HEK293 (cell line): ENCODE measurements at regions not wholly inside any gene's neighbourhood (a gene's known extent, or its start where the extent isn't known, plus 50 kb on each side); places are given as distances from the start of the nearest gene placed in this dataset.

Experiments used
- CTCF ChIA-PET: fragments of 350-600 bp; formaldehyde crosslinking; extraction: SDS; loops from one replicate; lab custom pipeline; 2021; ENCODE audit warnings: antibody characterized with exemption; lab: Yijun Ruan, JAX
- POLR2A ChIA-PET: fragments of 300-600 bp; formaldehyde crosslinking; extraction: SDS; loops from one replicate; lab custom pipeline; 2020; ENCODE audit warnings: antibody characterized with exemption, inconsistent platforms; lab: Yijun Ruan, JAX
- H3K27ac ChIP-seq: fragments of 200-500 bp; sonication (Bioruptor generic); 2 replicates; pipeline ENCODE4 v1.5.1; 2014; ENCODE audit warnings: low read depth, low read length, control low read depth, inconsistent platforms; ENCODE audit errors: extremely low read depth
- H3K36me3 ChIP-seq, 2 experiments: fragments of 200-500 bp in 1 of 2; sonication (Bioruptor generic) in 1 of 2; 1 replicate in 1 of 2; 2 replicates in 1 of 2; pipeline ENCODE4 v1.5.1; 2014 to 2017; ENCODE audit warnings: inconsistent platforms in 2 of 2, low read length in 2 of 2; ENCODE audit not compliant: control insufficient read depth in 2 of 2, insufficient read depth in 1 of 2
- H3K4me1 ChIP-seq: fragments of 200-500 bp; sonication (Bioruptor generic); 2 replicates; pipeline ENCODE4 v1.5.1; 2014; ENCODE audit warnings: mild to moderate bottlenecking, low read length, inconsistent platforms; ENCODE audit not compliant: control insufficient read depth, insufficient read depth
- H3K4me3 ChIP-seq: 2 replicates; pipeline ENCODE4 v1.5.1; 2011; ENCODE audit warnings: low read depth, mild to moderate bottlenecking, control low read depth, low read length, moderate library complexity
- H3K9me3 ChIP-seq: fragments of 200-500 bp; sonication (Bioruptor generic); 2 replicates; pipeline ENCODE4 v1.5.1; 2014; ENCODE audit warnings: low read depth, low read length, inconsistent platforms; ENCODE audit not compliant: control insufficient read depth, insufficient read depth
- BCL11B ChIP-seq: fragments of 450-650 bp; formaldehyde crosslinking; IDR thresholded peaks from 2 replicates; pipeline ENCODE4 v1.5.1; 2016; ENCODE audit warnings: low read depth, missing biosample characterization, missing genetic modification characterization
- GLI2 ChIP-seq: fragments of 450-650 bp; formaldehyde crosslinking; IDR thresholded peaks from 2 replicates; pipeline ENCODE4; 2017; ENCODE audit warnings: missing biosample characterization, missing genetic modification characterization, low read depth, borderline replicate concordance
- HIC1 ChIP-seq: fragments of 450-650 bp; formaldehyde crosslinking; IDR thresholded peaks from 2 replicates; pipeline ENCODE4 v1.5.1; 2016; ENCODE audit warnings: missing biosample characterization, missing genetic modification characterization
- HOXA7 ChIP-seq: sonication (generic); formaldehyde crosslinking; IDR thresholded peaks from 2 replicates; pipeline ENCODE4 v1.8.1; 2022; ENCODE audit warnings: missing genetic modification reagents, borderline replicate concordance
- PATZ1 ChIP-seq: fragments of 450-650 bp; formaldehyde crosslinking; IDR thresholded peaks from 2 replicates; pipeline ENCODE4 v1.5.1; 2016; ENCODE audit warnings: missing biosample characterization, missing genetic modification characterization
- PBX3 ChIP-seq: sonication (generic); formaldehyde crosslinking; IDR thresholded peaks from 2 replicates; pipeline ENCODE4 v1.8.1; 2022; ENCODE audit warnings: mild to moderate bottlenecking, moderate library complexity, missing genetic modification reagents
- PRDM1 ChIP-seq: fragments of 450-650 bp; formaldehyde crosslinking; IDR thresholded peaks from 2 replicates; pipeline ENCODE4; 2016; ENCODE audit warnings: missing biosample characterization, missing genetic modification characterization
- REST ChIP-seq: fragments of 450-650 bp; formaldehyde crosslinking; IDR thresholded peaks from 2 replicates; pipeline ENCODE4 v1.5.1; 2016; ENCODE audit warnings: missing biosample characterization, missing genetic modification characterization
- YY2 ChIP-seq: fragments of 450-650 bp; formaldehyde crosslinking; IDR thresholded peaks from 2 replicates; pipeline ENCODE4 v1.5.1; 2016; ENCODE audit warnings: missing biosample characterization, missing genetic modification characterization
- ZFP3 ChIP-seq: fragments of 450-650 bp; formaldehyde crosslinking; IDR thresholded peaks from 2 replicates; pipeline ENCODE4 v1.5.1; 2016; ENCODE audit warnings: low read depth, missing biosample characterization, missing genetic modification characterization
- ZNF133 ChIP-seq: fragments of 450-650 bp; formaldehyde crosslinking; IDR thresholded peaks from 2 replicates; pipeline ENCODE4 v1.5.1; 2016; ENCODE audit warnings: missing biosample characterization, missing genetic modification characterization
- ZNF174 ChIP-seq: fragments of 450-650 bp; formaldehyde crosslinking; IDR thresholded peaks from 2 replicates; pipeline ENCODE4 v1.5.0; 2017; ENCODE audit warnings: missing biosample characterization, mild to moderate bottlenecking, missing genetic modification characterization
- ZNF292 ChIP-seq: fragments of 450-650 bp; formaldehyde crosslinking; IDR thresholded peaks from 2 replicates; pipeline ENCODE4 v1.5.1; 2016; ENCODE audit warnings: low read depth, missing biosample characterization, missing genetic modification characterization, borderline replicate concordance
- ZNF391 ChIP-seq: fragments of 450-650 bp; formaldehyde crosslinking; IDR thresholded peaks from 2 replicates; pipeline ENCODE4 v1.5.1; 2016; ENCODE audit warnings: low read depth, missing biosample characterization, missing genetic modification characterization, borderline replicate concordance
- ZNF510 ChIP-seq: fragments of 450-650 bp; formaldehyde crosslinking; IDR thresholded peaks from 2 replicates; pipeline ENCODE4 v1.5.1; 2018; ENCODE audit warnings: mild to moderate bottlenecking, missing genetic modification characterization, missing biosample characterization; ENCODE audit not compliant: insufficient replicate concordance
- ZNF514 ChIP-seq: fragments of 450-650 bp; formaldehyde crosslinking; IDR thresholded peaks from 2 replicates; pipeline ENCODE4 v1.5.1; 2016; ENCODE audit warnings: missing biosample characterization, missing genetic modification characterization
- ZNF518A ChIP-seq: fragments of 450-650 bp; formaldehyde crosslinking; conservative IDR thresholded peaks from 2 replicates; pipeline ENCODE4 v1.5.1; 2016; ENCODE audit warnings: low read depth, missing biosample characterization, missing genetic modification characterization
- ZNF548 ChIP-seq: fragments of 450-650 bp; formaldehyde crosslinking; IDR thresholded peaks from 2 replicates; pipeline ENCODE4 v1.5.1; 2016; ENCODE audit warnings: missing biosample characterization, missing genetic modification characterization
- ZNF623 ChIP-seq: fragments of 450-650 bp; formaldehyde crosslinking; IDR thresholded peaks from 2 replicates; pipeline ENCODE4 v1.5.1; 2016; ENCODE audit warnings: missing biosample characterization, missing genetic modification characterization
- ZNF624 ChIP-seq: fragments of 450-650 bp; formaldehyde crosslinking; IDR thresholded peaks from 2 replicates; pipeline ENCODE4 v1.5.1; 2017; ENCODE audit warnings: missing biosample characterization, missing genetic modification characterization
- ZNF639 ChIP-seq: fragments of 450-650 bp; formaldehyde crosslinking; IDR thresholded peaks from 2 replicates; pipeline ENCODE4 v1.5.1; 2016; ENCODE audit warnings: missing biosample characterization, missing genetic modification characterization
- ZNF664 ChIP-seq: fragments of 450-650 bp; formaldehyde crosslinking; IDR thresholded peaks from 2 replicates; pipeline ENCODE4 v1.5.1; 2016; ENCODE audit warnings: missing biosample characterization, missing genetic modification characterization
- ZNF707 ChIP-seq: fragments of 450-650 bp; formaldehyde crosslinking; IDR thresholded peaks from 2 replicates; pipeline ENCODE4 v1.5.1; 2016; ENCODE audit warnings: missing biosample characterization, missing genetic modification characterization

GRCh38 chr11:10385696-10386095 is 69.4 kb upstream of the AMPD3 start (continued):
- TF ChIP-seq PATZ1 (tag by site-specific recombination) (no peak), ZNF664 (tag by site-specific recombination) (no peak), ZNF133 (tag by site-specific recombination) (no peak), ZNF518A (tag by site-specific recombination) (no peak), ZNF510 (tag by site-specific recombination) (no peak), GLI2 (no peak), ZNF624 (tag by site-specific recombination) (no peak), ZNF514 (no peak), ZNF174 (tag by site-specific recombination) (no peak), BCL11B (no peak), HOXA7 (CRISPR knock-in tag) (no peak), ZNF639 (no peak), ZNF707 (tag by site-specific recombination) (no peak), ZNF391 (tag by site-specific recombination) (no peak), REST (tag by site-specific recombination) (no peak)

- ChIA-PET POLR2A (no interaction called here), CTCF (interaction anchor here (0.5 to 1.1 kb wide), 2 partner anchors 20 to 762 kb away, joined by 3 read pairs; no protein-coding TSS in a partner anchor)
- H3K27ac ChIP-seq, result no peak overlapping the region
- no peaks in the 10 kb centered on the region for H3K9me3 ChIP-seq
- no peaks in the 10 kb centered on the region for H3K36me3 ChIP-seq
- H3K4me1 ChIP-seq, result no peaks in the 10 kb centered on the region; the same call in 1 of the 2 replicates
- no peak overlapping the region for H3K4me3 ChIP-seq
- TF ChIP-seq HIC1 (tag by site-specific recombination) (no peak), ZNF623 (tag by site-specific recombination) (no peak), ZNF292 (tag by site-specific recombination) (no peak), YY2 (tag by site-specific recombination) (no peak), PRDM1 (tag by site-specific recombination) (no peak), PBX3 (CRISPR knock-in tag) (no peak), ZNF548 (tag by site-specific recombination) (no peak), ZFP3 (tag by site-specific recombination) (no peak)
These were observed 68.7 kb upstream of the AMPD3 start for GRCh38 chr11:10386361-10386760.
